Mesenchymal stem cell (in vitro differentiated cells and primary cell): ENCODE measurements at regions not wholly inside any gene's neighbourhood (a gene's known extent, or its start where the extent isn't known, plus 50 kb on each side); places are given as distances from the start of the nearest gene placed in this dataset.

Experiments used
- DNase-seq: peaks from one replicate; pipeline ENCODE4 v3.0.0-alpha.2; 2013
- H2AFZ ChIP-seq: one replicate; pipeline ENCODE4 v1.6.1; 2013; ENCODE audit warnings: low read depth, mild to moderate bottlenecking, control low read depth, inconsistent platforms, low read length, moderate library complexity
- H2AK5ac ChIP-seq: 2 replicates; pipeline ENCODE4 v1.6.1; 2013; ENCODE audit warnings: low read length, moderate library complexity, mild to moderate bottlenecking, inconsistent platforms; ENCODE audit not compliant: severe bottlenecking
- H2BK120ac ChIP-seq: one replicate; pipeline ENCODE4 v1.6.1; 2013; ENCODE audit warnings: low read depth, mild to moderate bottlenecking, inconsistent platforms, low read length, moderate library complexity
- H2BK12ac ChIP-seq, 2 experiments: one replicate each; pipeline ENCODE4 v1.6.1; 2013; ENCODE audit warnings: inconsistent platforms in 2 of 2, low read length in 2 of 2, mild to moderate bottlenecking in 2 of 2, moderate library complexity in 2 of 2, control low read depth in 1 of 2
- H2BK15ac ChIP-seq: one replicate; pipeline ENCODE4 v1.6.1; 2013; ENCODE audit warnings: mild to moderate bottlenecking, low read depth, inconsistent platforms; ENCODE audit not compliant: poor library complexity, severe bottlenecking
- H2BK5ac ChIP-seq: 2 replicates; pipeline ENCODE4 v1.6.1; 2013; ENCODE audit warnings: low read depth, mild to moderate bottlenecking, low read length, control low read depth, inconsistent platforms; ENCODE audit not compliant: poor library complexity, severe bottlenecking
- H3K14ac ChIP-seq, 2 experiments: one replicate each; pipeline ENCODE4 v1.6.1; 2013; ENCODE audit warnings: inconsistent platforms in 2 of 2, low read length in 2 of 2, control low read depth in 1 of 2, mild to moderate bottlenecking in 1 of 2, moderate library complexity in 1 of 2
- H3K18ac ChIP-seq, 2 experiments: one replicate each; pipeline ENCODE4 v1.6.1; 2013; ENCODE audit warnings: inconsistent platforms in 2 of 2, low read length in 2 of 2, control low read depth in 1 of 2, low read depth in 1 of 2, mild to moderate bottlenecking in 1 of 2
- H3K23ac ChIP-seq, 2 experiments: one replicate each; pipeline ENCODE4 v1.6.1; 2013; ENCODE audit warnings: inconsistent platforms in 2 of 2, low read length in 2 of 2, mild to moderate bottlenecking in 2 of 2, moderate library complexity in 2 of 2, control low read depth in 1 of 2
- H3K27ac ChIP-seq: 2 replicates; pipeline ENCODE4 v1.5.1; 2013; ENCODE audit warnings: mild to moderate bottlenecking, moderate library complexity, low read length, control low read depth, inconsistent platforms; ENCODE audit not compliant: poor library complexity, severe bottlenecking
- H3K27me3 ChIP-seq, 2 experiments: 2 replicates each; pipeline versions ENCODE4 v1.6.1 to v1.7.0; 2013; ENCODE audit warnings: low read length in 2 of 2, mild to moderate bottlenecking in 2 of 2, moderate library complexity in 2 of 2, control low read depth in 1 of 2, inconsistent platforms in 1 of 2; ENCODE audit not compliant: control insufficient read depth in 1 of 2, insufficient read depth in 1 of 2
- H3K36me3 ChIP-seq, 2 experiments: 2 replicates each; pipeline versions ENCODE4 v1.6.1 to v1.7.0; 2013; ENCODE audit warnings: low read length in 2 of 2, control low read depth in 1 of 2, inconsistent platforms in 1 of 2, low read depth in 1 of 2, mild to moderate bottlenecking in 1 of 2; ENCODE audit not compliant: insufficient read depth in 2 of 2, control insufficient read depth in 1 of 2
- H3K4ac ChIP-seq, 2 experiments: one replicate each; pipeline ENCODE4 v1.6.1; 2013; ENCODE audit warnings: inconsistent platforms in 2 of 2, low read length in 2 of 2, mild to moderate bottlenecking in 2 of 2, moderate library complexity in 2 of 2, control low read depth in 1 of 2, low read depth in 1 of 2
- H3K4me1 ChIP-seq: 2 replicates; pipeline ENCODE4 v1.6.1; 2013; ENCODE audit warnings: low read depth, low read length, control low read depth; ENCODE audit not compliant: control insufficient read depth, insufficient read depth
- H3K4me2 ChIP-seq: 2 replicates; pipeline ENCODE4 v1.6.1; 2013; ENCODE audit warnings: low read length, mild to moderate bottlenecking, inconsistent platforms; ENCODE audit not compliant: poor library complexity, severe bottlenecking
- H3K4me3 ChIP-seq, 2 experiments: 2 replicates each; pipeline versions ENCODE4 v1.5.1 to v1.7.0; 2013; ENCODE audit warnings: low read length in 2 of 2, mild to moderate bottlenecking in 2 of 2, control low read depth in 1 of 2, low read depth in 1 of 2; ENCODE audit not compliant: insufficient read depth in 1 of 2
- H3K79me1 ChIP-seq: replicated peaks from 2 replicates; pipeline ENCODE4 v1.6.1; 2013; ENCODE audit warnings: mild to moderate bottlenecking, control low read depth, low read length, inconsistent platforms; ENCODE audit not compliant: poor library complexity, severe bottlenecking
- H3K9ac ChIP-seq: 2 replicates; pipeline ENCODE4 v1.7.0; 2013; ENCODE audit warnings: mild to moderate bottlenecking, low read length, moderate library complexity
- H3K9me3 ChIP-seq: 2 replicates; pipeline ENCODE4 v1.7.0; 2013; ENCODE audit warnings: mild to moderate bottlenecking, low read length; ENCODE audit not compliant: control insufficient read depth
- H4K8ac ChIP-seq: one replicate; pipeline ENCODE4 v1.6.1; 2013; ENCODE audit warnings: inconsistent platforms, mild to moderate bottlenecking, low read length, moderate library complexity
- H4K91ac ChIP-seq: one replicate; pipeline ENCODE4 v1.6.1; 2013; ENCODE audit warnings: mild to moderate bottlenecking, low read length, inconsistent platforms
- WGBS: methylation state at CpG from one replicate; pipeline ENCODE4 v1.1.7; 2013; ENCODE audit warnings: mixed read lengths; 5-methylcytosine and 5-hydroxymethylcytosine counted together

GRCh38 chr5:112532654-112533360 lies 113.7 kb upstream of the EPB41L4A start:
- no peak overlapping the region for H3K18ac ChIP-seq
- H3K27me3 ChIP-seq = no peaks in the 10 kb centered on the region
- H3K9ac ChIP-seq = no peak overlapping the region
- no peaks in the 10 kb centered on the region for H3K4me1 ChIP-seq
- H3K79me1 ChIP-seq = no peaks in the 10 kb centered on the region
- no peak overlapping the region for H4K8ac ChIP-seq
- H3K23ac ChIP-seq = no peak overlapping the region
- no peaks in the 10 kb centered on the region for H3K9me3 ChIP-seq
- H2BK5ac ChIP-seq = no peak overlapping the region
- DNase-seq = no peak
- no peak overlapping the region for H2AFZ ChIP-seq
- H3K27ac ChIP-seq = no peak overlapping the region
- no peak overlapping the region for H2BK120ac ChIP-seq
- H2AK5ac ChIP-seq = no peak overlapping the region
- no peak overlapping the region for H3K14ac ChIP-seq
- H3K36me3 ChIP-seq = no peaks in the 10 kb centered on the region
- H3K4ac ChIP-seq = no peak overlapping the region
- H3K4me3 ChIP-seq = no peak overlapping the region
- H2BK15ac ChIP-seq = no peak overlapping the region
- H4K91ac ChIP-seq = no peak overlapping the region
- no peak overlapping the region for H2BK12ac ChIP-seq
- 93% methylated on average over 5 of the region's 5 CpGs for WGBS
- H3K4me2 ChIP-seq = no peak overlapping the region

- H3K23ac ChIP-seq = no peak overlapping the region
- 63% methylated on average over 1 of the region's 1 CpG for WGBS
- no peak overlapping the region for H4K8ac ChIP-seq
- no peak overlapping the region for H3K4me3 ChIP-seq
- no peaks in the 10 kb centered on the region for H3K36me3 ChIP-seq
- no peaks in the 10 kb centered on the region for H3K27me3 ChIP-seq
- no peak overlapping the region for H3K4ac ChIP-seq
- no peaks in the 10 kb centered on the region for H3K9me3 ChIP-seq
- H3K4me2 ChIP-seq = no peak overlapping the region
- H4K91ac ChIP-seq = no peak overlapping the region
- H3K9ac ChIP-seq = no peak overlapping the region
- H2AFZ ChIP-seq = no peak overlapping the region
- no peak overlapping the region for H2BK15ac ChIP-seq
- no peak overlapping the region for H3K14ac ChIP-seq
- H3K4me1 ChIP-seq = no peaks in the 10 kb centered on the region
- DNase-seq = no peak
- no peak overlapping the region for H2BK12ac ChIP-seq
- no peak overlapping the region for H2BK120ac ChIP-seq
- H3K18ac ChIP-seq = no peak overlapping the region
- H2AK5ac ChIP-seq = no peak overlapping the region
- no peak overlapping the region for H2BK5ac ChIP-seq
- H3K79me1 ChIP-seq = no peaks in the 10 kb centered on the region
- no peak overlapping the region for H3K27ac ChIP-seq
Measured at GRCh38 chr5:112533362-112533761, 114.3 kb upstream of the EPB41L4A start.

- peaks cover 0 to 4% of the 10 kb centered on the region in 2 experiments for H3K27me3 ChIP-seq
- no peak overlapping the region for H3K9ac ChIP-seq
- H3K14ac ChIP-seq = no peak overlapping the region
- no peak overlapping the region for H3K18ac ChIP-seq
- H2AK5ac ChIP-seq = no peak overlapping the region
- no peak overlapping the region for H2AFZ ChIP-seq
- no peaks in the 10 kb centered on the region for H3K36me3 ChIP-seq
- 67% methylated on average over 1 of the region's 1 CpG for WGBS
- no peaks in the 10 kb centered on the region for H3K9me3 ChIP-seq
- no peak overlapping the region for H3K23ac ChIP-seq
- no peak overlapping the region for H3K27ac ChIP-seq
- no peak overlapping the region for H2BK15ac ChIP-seq
- no peak overlapping the region for H2BK5ac ChIP-seq
- no peak for DNase-seq
- no peak overlapping the region for H2BK12ac ChIP-seq
- H3K79me1 ChIP-seq = no peaks in the 10 kb centered on the region
- H3K4me2 ChIP-seq = no peak overlapping the region
- no peak overlapping the region for H3K4me3 ChIP-seq
- H3K4ac ChIP-seq = no peak overlapping the region
- peaks cover 2% of the 10 kb centered on the region for H3K4me1 ChIP-seq
- no peak overlapping the region for H4K91ac ChIP-seq
- H4K8ac ChIP-seq = no peak overlapping the region
- no peak overlapping the region for H2BK120ac ChIP-seq
Measured at GRCh38 chr5:112534067-112534583, 115.0 kb upstream of the EPB41L4A start.

- Histone ChIP-seq H3K79me1 (no peaks in the 10 kb centered on the region), H2AK5ac (no peak overlapping the region), H3K4me3 (no peak overlapping the region), H3K4me2 (no peak overlapping the region), H3K4ac (no peak overlapping the region), H3K27me3 (peaks cover 0 to 4% of the 10 kb centered on the region in 2 experiments), H3K36me3 (no peaks in the 10 kb centered on the region), H3K23ac (no peak overlapping the region), H2BK5ac (no peak overlapping the region), H4K91ac (no peak overlapping the region), H2BK12ac (no peak overlapping the region), H3K14ac (no peak overlapping the region), H3K18ac (no peak overlapping the region), H2AFZ (no peak overlapping the region), H3K9me3 (no peaks in the 10 kb centered on the region), H3K9ac (no peak overlapping the region), H2BK15ac (no peak overlapping the region), H3K27ac (no peak overlapping the region), H3K4me1 (peaks cover 2% of the 10 kb centered on the region), H4K8ac (no peak overlapping the region), H2BK120ac (no peak overlapping the region)
- no peak for DNase-seq
- 75% methylated on average over 4 of the region's 4 CpGs for WGBS
Measured at GRCh38 chr5:112534611-112535255, 115.7 kb upstream of the EPB41L4A start.
